ENCODE measurements at regions not wholly inside any gene's neighbourhood (a gene's known extent, or its start where the extent isn't known, plus 50 kb on each side); places are given as distances from the start of the nearest gene placed in this dataset.

DNA sequence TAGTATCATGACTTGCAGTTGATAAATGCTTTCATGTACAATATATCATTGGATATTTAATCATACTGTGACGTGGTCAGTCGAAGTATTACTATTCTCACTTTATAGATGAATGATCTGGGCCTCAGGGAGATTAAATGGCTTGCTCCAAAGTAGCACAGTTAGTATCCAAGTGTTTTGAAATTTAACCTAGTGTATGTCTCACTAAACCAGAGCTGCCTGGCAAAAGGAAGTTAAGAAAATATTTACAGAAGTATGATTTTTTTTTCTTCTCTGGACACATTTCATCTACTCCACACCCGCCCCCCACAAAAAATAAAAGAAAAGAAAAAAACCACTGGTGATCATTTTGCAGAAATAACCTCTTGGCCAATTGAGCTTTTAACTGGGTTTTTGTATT is 71.9 kb upstream of the CXADR start:
- ATAC-seq: no peak
- Mint-ChIP-seq H3K36me3 (no peaks in the 10 kb centered on the region), H3K9me3 (no peaks in the 10 kb centered on the region), H3K27ac (no peak overlapping the region)
- no peak for DNase-seq (ENCODE audit: low spot score in 2 of 2)

DNA sequence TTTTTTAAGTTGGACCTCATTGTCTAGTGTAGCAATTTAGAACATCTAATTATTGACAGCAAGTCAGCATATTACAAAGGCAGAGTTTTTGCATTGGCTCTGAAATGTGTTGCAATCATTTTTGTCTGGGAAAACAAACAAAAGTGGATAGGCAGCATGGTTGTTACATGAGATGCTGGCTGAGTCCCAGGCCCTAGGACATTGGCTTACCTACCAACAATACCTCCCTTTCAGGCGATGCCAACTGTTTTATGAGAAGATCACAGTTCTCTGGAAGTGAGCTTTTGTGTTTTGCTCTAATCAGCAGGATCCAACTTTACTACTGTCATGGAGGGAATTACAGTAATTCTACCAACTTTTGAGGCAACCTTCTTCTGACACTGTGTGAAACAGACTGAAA is 71.5 kb upstream of the CXADR start:
- no peak for ATAC-seq
- no peak for DNase-seq (ENCODE audit: low spot score in 2 of 2)
- H3K27ac Mint-ChIP-seq: no peak overlapping the region
- no peaks in the 10 kb centered on the region for H3K36me3 Mint-ChIP-seq
- no peaks in the 10 kb centered on the region for H3K9me3 Mint-ChIP-seq

DNA sequence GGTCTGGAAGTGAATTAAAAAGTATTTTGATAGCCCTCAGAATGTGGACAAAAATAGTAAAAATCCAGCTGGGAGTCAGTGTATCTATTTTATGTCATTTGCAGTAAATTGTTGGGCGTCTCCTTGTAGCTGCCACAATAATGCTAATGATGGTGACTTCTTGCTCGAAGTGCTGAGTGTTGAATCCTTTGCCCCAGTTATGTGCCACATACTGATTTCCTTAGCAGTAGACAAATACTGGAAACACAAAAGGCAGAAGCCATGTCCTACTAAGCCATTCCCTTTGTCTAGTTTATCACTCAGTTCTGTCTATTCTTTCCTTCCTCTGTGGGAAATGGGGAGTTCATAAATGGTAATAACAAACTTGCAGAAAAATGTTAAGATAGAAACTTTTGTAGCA is 70.7 kb upstream of the CXADR start:
- no peak for DNase-seq (ENCODE audit: low spot score in 2 of 2)
- H3K27ac Mint-ChIP-seq: no peak overlapping the region
- ATAC-seq: no peak
- H3K9me3 Mint-ChIP-seq: no peaks in the 10 kb centered on the region
- no peaks in the 10 kb centered on the region for H3K36me3 Mint-ChIP-seq

DNA sequence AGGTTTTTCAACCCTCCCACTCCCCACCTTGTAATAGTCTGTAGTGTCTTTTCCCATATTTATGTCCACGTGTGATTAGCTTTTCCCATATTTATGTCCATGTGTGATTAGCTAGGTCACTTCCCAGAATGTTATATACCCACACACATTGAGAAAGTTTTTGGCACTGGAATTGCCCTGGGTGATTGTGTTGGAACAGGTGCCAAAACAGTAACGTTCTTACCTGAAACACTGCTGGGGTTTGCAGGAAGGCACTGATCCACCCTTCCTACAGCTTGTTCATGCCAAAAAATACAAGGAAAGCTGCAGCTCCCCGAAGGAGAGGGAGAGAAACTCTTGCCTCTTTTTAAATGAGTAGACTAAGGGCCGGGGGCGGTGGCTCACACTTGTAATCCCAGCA is 68.0 kb upstream of the CXADR start:
- no peak overlapping the region for H3K27ac Mint-ChIP-seq
- ATAC-seq (no peak), DNase-seq (ENCODE audit: low spot score in 2 of 2) (no peak)
- H3K9me3 Mint-ChIP-seq: no peaks in the 10 kb centered on the region
- H3K36me3 Mint-ChIP-seq: no peaks in the 10 kb centered on the region

DNA sequence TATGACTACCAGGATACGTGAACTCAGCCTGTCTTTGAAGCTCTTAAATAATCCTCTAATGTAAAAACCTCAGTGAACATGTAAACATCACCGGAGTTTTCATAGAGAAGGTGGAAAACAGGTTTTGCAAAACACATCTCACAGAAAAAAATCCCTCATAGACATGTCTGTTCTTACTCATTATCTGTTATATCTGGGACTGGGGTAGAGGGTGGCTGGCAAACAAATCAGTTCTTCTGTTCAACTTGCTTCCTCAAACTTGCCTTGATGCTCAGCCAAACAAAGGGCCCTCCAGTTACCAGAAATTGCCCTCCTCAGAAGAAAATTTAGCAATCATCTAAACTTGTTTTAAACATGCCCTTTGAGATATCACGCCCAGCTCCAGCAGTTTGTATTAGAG is 66.1 kb upstream of the CXADR start:
- Mint-ChIP-seq H3K36me3 (no peaks in the 10 kb centered on the region), H3K9me3 (no peaks in the 10 kb centered on the region), H3K27ac (no peak overlapping the region)
- no peak for DNase-seq (ENCODE audit: low spot score in 2 of 2)
- no peak for ATAC-seq

DNA sequence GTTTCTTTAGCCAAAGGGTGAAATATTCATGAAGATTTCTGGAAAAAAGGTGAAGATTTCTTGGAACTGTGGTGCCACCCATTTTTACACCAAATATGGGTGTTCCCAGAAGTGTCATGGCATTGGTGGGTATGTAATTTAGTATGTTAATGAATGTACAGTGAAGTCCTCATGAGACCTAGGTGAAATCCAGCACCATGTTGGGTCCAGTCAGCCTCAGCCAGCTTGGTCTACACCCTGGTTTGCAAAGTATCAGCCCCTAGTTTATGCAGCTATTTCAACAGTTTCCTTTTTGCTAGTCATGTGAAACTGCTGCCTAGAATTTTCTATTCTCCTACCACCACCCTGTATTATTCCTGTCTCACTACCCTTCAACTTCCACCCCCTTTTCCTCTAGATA is 63.1 kb upstream of the CXADR start:
- ATAC-seq (no peak), DNase-seq (ENCODE audit: low spot score in 2 of 2) (no peak)
- H3K36me3 Mint-ChIP-seq: no peaks in the 10 kb centered on the region
- no peaks in the 10 kb centered on the region for H3K9me3 Mint-ChIP-seq
- H3K27ac Mint-ChIP-seq: no peak overlapping the region

DNA sequence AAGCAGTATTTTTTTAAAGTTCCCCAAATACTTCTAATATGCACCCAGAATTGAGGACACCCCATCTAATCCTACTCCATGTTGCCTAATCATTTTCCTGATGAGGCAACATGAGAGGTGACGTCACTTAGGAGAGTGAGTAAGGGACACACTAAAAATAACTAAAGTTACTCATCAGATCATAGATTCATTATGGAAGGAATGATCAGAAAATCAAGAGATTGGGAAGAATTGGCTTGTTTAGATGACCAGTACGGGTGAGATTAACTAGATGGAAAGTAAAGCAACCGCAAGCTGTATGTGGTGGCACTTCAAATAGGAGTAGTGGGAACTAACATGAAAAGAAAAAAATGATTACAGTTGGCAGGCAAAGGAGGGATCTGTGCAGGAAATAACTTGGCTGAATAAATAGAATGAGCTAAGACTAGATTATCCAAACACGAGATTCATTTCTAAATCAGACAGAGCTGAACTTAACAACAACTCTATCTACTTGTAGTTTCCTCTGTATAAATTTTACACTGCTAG is 61.4 kb upstream of the CXADR start:
- Mint-ChIP-seq H3K36me3 (no peaks in the 10 kb centered on the region), H3K27ac (no peak overlapping the region), H3K9me3 (no peaks in the 10 kb centered on the region)
- ATAC-seq (no peak), DNase-seq (ENCODE audit: low spot score in 2 of 2) (no peak)

DNA sequence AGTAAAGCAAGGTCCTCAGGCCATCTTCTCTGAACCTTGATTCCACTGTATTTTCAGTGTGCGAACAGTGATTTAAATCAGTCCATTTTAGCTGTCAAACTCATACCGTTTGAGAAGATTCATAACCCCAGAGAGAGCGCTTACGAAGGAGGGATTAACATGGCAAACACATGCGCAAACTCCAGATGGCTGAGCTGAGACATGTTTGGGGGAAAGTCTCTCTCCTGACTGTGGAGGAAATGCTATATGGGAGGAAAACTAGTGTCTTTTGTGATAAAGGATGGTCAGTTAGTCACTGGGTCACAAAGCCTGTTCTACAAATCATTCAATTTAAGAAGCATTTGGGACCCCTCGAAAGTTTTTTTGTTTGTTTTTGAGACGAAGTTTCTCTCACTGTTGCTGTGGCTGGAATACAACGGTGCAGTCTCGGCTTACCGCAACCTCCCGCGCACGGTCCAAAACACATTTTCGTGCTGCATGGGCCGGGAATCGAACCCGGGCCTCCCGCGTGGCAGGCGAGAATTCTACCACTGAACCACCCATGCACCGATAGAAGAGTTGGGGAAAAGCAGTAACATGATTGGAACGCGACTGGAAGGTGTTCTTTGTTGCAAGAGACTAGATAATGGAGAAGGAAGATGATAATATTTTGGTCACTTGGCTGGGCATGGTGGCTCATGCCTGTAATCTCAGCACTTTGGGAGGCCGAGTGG is 58.4 kb upstream of the CXADR start:
- Mint-ChIP-seq H3K36me3 (no peaks in the 10 kb centered on the region), H3K9me3 (no peaks in the 10 kb centered on the region), H3K27ac (peak overlapping the region in 1 of 2 donors; percentile 99)
- DNase-seq (ENCODE audit: low spot score in 2 of 2) (peak in 1 of 2 donors; percentile 59), ATAC-seq (peak; percentile 66 to 90)

DNA sequence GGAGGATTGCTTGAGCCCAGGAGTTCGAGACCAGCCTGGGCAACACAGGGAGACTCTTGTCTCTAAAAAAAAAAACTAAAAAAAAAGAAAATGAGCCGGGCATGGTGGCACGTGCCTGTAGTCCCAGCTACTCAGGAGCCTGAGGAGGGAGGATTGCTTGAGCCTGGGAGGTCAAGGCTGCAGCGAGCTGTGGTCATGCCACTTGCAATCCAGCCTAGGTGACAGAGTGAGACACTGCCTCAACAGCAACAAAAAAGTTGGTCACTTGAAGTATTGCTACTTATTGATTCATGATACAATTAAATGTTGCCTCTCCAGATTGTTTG is 57.9 kb upstream of the CXADR start:
- ATAC-seq (peak in 1 of 2 donors; percentile 7), DNase-seq (ENCODE audit: low spot score in 2 of 2) (no peak)
- H3K27ac Mint-ChIP-seq: peak overlapping the region in 1 of 2 donors; percentile 99
- H3K9me3 Mint-ChIP-seq: no peaks in the 10 kb centered on the region
- no peaks in the 10 kb centered on the region for H3K36me3 Mint-ChIP-seq

DNA sequence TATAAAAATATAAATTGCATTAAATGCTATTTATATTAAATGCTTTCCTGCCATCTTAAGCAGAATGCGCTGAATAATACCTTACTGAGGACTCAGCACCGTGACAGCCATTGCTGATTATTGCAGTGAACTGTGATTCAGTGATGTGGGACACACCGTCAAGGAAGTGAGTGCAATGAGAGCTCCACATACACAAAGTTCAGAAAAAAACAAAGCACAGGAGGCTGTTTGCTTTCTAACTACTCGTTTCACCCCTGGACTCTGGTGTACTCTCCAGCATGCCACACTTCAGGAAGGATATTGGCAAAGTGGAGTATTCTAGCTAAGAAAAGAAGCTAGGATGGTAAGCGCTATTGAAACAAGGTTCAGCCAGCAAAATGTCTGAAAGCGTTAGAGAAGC is 57.4 kb upstream of the CXADR start:
- ATAC-seq (no peak), DNase-seq (ENCODE audit: low spot score in 2 of 2) (no peak)
- H3K36me3 Mint-ChIP-seq: no peaks in the 10 kb centered on the region
- H3K9me3 Mint-ChIP-seq: no peaks in the 10 kb centered on the region
- H3K27ac Mint-ChIP-seq: no peak overlapping the region

DNA sequence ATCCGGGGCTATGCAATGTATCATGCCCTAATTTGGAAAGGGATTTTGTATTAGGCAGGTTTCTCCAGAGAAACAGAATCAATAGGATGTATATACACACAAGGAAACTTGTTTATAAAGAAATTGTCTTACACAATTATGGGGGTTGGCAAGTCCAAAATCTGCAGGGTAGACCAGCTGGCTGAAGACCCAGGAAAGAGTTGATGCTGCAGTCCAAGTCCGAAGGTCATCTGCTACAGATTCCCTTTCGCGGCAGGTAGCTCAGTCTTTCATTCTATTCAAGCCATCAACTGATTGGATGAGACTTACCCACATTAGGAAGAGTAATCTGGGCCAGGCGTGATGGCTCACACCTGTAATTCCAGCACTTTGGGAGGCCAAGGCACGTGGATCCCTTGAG is 54.6 kb upstream of the CXADR start:
- Mint-ChIP-seq H3K9me3 (no peaks in the 10 kb centered on the region), H3K27ac (no peak overlapping the region), H3K36me3 (no peaks in the 10 kb centered on the region)
- no peak for DNase-seq (ENCODE audit: low spot score in 2 of 2)
- ATAC-seq: no peak

DNA sequence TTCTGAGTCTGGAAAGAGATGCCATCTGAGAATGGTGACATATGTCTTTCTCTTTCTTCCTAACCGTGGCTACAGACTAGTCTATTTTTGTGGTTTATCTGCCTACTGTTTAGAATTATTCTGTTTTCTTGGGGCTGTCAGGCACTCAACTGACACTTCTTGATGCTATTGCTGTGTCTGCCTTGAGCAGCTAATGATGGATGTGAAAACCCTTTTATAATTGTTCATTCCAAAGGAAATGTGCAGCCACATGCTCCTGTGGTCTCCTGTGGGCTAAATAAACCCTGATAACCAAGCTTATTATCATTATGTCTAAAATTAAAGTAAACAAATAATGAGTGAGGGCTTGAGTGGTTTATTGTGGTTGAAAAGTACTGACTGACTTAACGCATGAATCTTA is 52.7 kb upstream of the CXADR start:
- H3K9me3 Mint-ChIP-seq: no peaks in the 10 kb centered on the region
- H3K27ac Mint-ChIP-seq: no peak overlapping the region
- ATAC-seq (no peak), DNase-seq (ENCODE audit: low spot score in 2 of 2) (no peak)
- H3K36me3 Mint-ChIP-seq: no peaks in the 10 kb centered on the region

DNA sequence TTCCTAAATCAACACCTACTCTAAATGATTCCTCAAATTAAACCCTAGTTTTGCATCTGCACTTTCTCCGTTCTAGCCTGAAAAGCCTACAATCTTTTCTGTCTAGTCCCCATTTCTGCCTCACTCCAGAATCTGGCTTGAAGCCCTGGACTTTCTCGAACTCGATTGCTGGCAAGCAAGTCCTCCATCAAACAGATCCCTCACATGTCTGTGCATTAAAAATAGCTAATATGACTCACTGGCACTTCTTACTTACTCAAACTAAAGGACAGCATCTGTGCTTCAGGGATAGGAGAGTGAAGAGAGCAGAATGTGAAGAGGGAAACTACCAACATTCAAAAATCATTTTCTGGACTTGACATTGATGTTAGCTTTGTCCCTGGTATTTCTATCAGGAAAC is 51.8 kb upstream of the CXADR start:
- Mint-ChIP-seq H3K9me3 (no peaks in the 10 kb centered on the region), H3K36me3 (no peaks in the 10 kb centered on the region), H3K27ac (no peak overlapping the region)
- no peak for DNase-seq (ENCODE audit: low spot score in 2 of 2)
- no peak for ATAC-seq

DNA sequence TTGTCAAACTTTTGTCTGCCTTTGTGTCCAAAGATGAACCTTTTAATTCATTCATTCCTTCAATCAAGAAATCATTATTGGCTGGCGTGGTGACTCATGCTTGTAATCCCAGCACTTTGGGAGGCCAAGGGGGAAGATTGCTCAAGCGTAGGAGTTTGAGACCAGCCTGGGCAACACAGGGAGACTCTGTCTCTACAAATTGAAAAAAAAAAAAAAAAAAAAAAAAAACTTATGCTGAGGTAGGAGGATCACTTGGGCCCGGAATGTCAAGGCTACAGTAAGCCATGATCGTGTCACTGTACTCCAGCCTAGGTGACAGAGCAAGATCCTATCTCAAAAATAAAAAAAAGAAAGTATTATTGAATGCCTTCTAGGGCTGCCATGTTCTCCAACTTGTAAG is 51.3 kb upstream of the CXADR start:
- no peaks in the 10 kb centered on the region for H3K36me3 Mint-ChIP-seq
- no peaks in the 10 kb centered on the region for H3K9me3 Mint-ChIP-seq
- DNase-seq (ENCODE audit: low spot score in 2 of 2) (no peak), ATAC-seq (no peak)
- no peak overlapping the region for H3K27ac Mint-ChIP-seq

DNA sequence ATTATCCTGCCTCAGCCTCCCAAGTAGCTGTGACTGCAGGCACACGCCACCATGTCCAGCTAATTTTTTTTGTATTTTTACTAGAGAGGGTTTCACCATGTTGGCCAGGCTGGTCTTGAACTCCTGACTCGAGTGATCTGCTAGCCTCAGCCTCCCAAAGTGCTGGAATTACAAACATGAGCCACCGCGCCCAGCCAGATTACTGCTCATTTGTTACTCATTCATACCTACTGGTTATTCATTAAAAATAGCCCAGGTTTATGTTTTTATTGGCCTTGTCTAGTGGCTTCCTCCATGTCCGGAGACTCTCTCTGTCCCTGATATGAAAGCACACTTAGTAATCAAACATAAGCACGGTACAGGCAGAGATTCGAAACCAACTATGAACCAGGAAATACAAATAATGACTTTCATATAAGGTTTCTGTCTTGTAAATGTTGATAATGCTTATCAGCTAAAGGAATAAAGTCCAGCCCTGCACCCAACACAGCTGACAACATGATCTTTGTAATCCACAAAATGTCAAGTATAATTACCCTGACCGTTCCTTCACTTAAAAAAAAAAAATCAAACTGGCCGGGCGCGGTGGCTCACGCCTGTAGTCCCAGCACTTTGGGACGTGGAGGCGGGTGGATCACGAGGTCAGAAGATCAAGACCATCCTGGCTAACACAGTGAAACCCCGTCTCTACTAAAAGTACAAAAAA is 50.4 kb upstream of the CXADR start:
- H3K9me3 Mint-ChIP-seq: no peaks in the 10 kb centered on the region
- no peak for ATAC-seq
- DNase-seq (ENCODE audit: low spot score in 2 of 2): no peak
- H3K27ac Mint-ChIP-seq: no peak overlapping the region
- H3K36me3 Mint-ChIP-seq: no peaks in the 10 kb centered on the region
